H9 (cell line): ENCODE measurements at regions not wholly inside any gene's neighbourhood (a gene's known extent, or its start where the extent isn't known, plus 50 kb on each side); places are given as distances from the start of the nearest gene placed in this dataset.

Source experiments
- DNase-seq: peaks from one replicate; pipeline ENCODE4 v3.0.0-alpha.2; 2017
- H2AFZ ChIP-seq: one replicate; pipeline ENCODE4 v1.6.1; 2013; ENCODE audit warnings: mild to moderate bottlenecking, low read length, control low read depth, moderate library complexity
- H2AK5ac ChIP-seq: 2 replicates; pipeline ENCODE4 v1.6.1; 2013; ENCODE audit warnings: low read length, control low read depth, mixed read lengths; ENCODE audit not compliant: insufficient read length
- H2BK120ac ChIP-seq: one replicate; pipeline ENCODE4 v1.6.1; 2013; ENCODE audit warnings: low read depth, mild to moderate bottlenecking, low read length, control low read depth, inconsistent platforms; ENCODE audit not compliant: poor library complexity, severe bottlenecking
- H2BK12ac ChIP-seq: 2 replicates; pipeline ENCODE4 v1.6.1; 2013; ENCODE audit warnings: low read length, control low read depth, mixed read lengths, low read depth; ENCODE audit not compliant: insufficient read length
- H2BK15ac ChIP-seq: 2 replicates; pipeline ENCODE4 v1.6.1; 2013; ENCODE audit warnings: low read depth, low read length, control low read depth
- H2BK20ac ChIP-seq: one replicate; pipeline ENCODE4 v1.6.1; 2013; ENCODE audit warnings: low read depth, mild to moderate bottlenecking, low read length, control low read depth, inconsistent platforms; ENCODE audit not compliant: poor library complexity, severe bottlenecking
- H2BK5ac ChIP-seq: 2 replicates; pipeline ENCODE4 v1.6.1; 2013; ENCODE audit warnings: low read length, control low read depth, mixed read lengths; ENCODE audit not compliant: insufficient read length
- H3K14ac ChIP-seq: 2 replicates; pipeline ENCODE4 v1.6.1; 2013; ENCODE audit warnings: low read length, control low read depth; ENCODE audit not compliant: insufficient read depth
- H3K18ac ChIP-seq: 2 replicates; pipeline ENCODE4 v1.6.1; 2013; ENCODE audit warnings: low read depth, mild to moderate bottlenecking, mixed read lengths, low read length, control low read depth; ENCODE audit not compliant: insufficient read length
- H3K23ac ChIP-seq: 2 replicates; pipeline ENCODE4 v1.6.1; 2013; ENCODE audit warnings: low read length, control low read depth, mixed read lengths, low read depth; ENCODE audit not compliant: insufficient read length
- H3K23me2 ChIP-seq: 2 replicates; pipeline ENCODE4 v1.6.1; 2013; ENCODE audit warnings: low read depth, mild to moderate bottlenecking, mixed read lengths, low read length, control low read depth; ENCODE audit not compliant: insufficient read length, poor library complexity, severe bottlenecking
- H3K27ac ChIP-seq: 2 replicates; pipeline ENCODE4 v1.5.1; 2013; ENCODE audit warnings: low read length, control low read depth, mixed read lengths, low read depth; ENCODE audit not compliant: insufficient read length
- H3K27me3 ChIP-seq: 2 replicates; pipeline ENCODE4 v1.6.1; 2013; ENCODE audit warnings: low read length, control low read depth, inconsistent platforms; ENCODE audit not compliant: insufficient read depth
- H3K4ac ChIP-seq: 2 replicates; pipeline ENCODE4 v1.6.1; 2013; ENCODE audit warnings: low read depth, mild to moderate bottlenecking, control low read depth, inconsistent platforms, low read length, moderate library complexity
- H3K4me1 ChIP-seq: 2 replicates; pipeline ENCODE4 v1.6.1; 2013; ENCODE audit warnings: low read length, control low read depth, inconsistent platforms; ENCODE audit not compliant: insufficient read depth
- H3K4me2 ChIP-seq: 2 replicates; pipeline ENCODE4 v1.6.1; 2013; ENCODE audit warnings: low read length, control low read depth, mixed read lengths; ENCODE audit not compliant: insufficient read length, insufficient read depth
- H3K56ac ChIP-seq: 2 replicates; pipeline ENCODE4 v1.6.1; 2013; ENCODE audit warnings: low read depth, mild to moderate bottlenecking, mixed read lengths, low read length, control low read depth; ENCODE audit not compliant: insufficient read length
- H3K79me1 ChIP-seq: 2 replicates; pipeline ENCODE4 v1.6.1; 2013; ENCODE audit warnings: low read depth, mild to moderate bottlenecking, moderate library complexity, low read length, control low read depth, inconsistent platforms; ENCODE audit not compliant: insufficient read depth, poor library complexity, severe bottlenecking
- H3K79me2 ChIP-seq: 2 replicates; pipeline ENCODE4 v1.6.1; 2013; ENCODE audit warnings: low read length, control low read depth, inconsistent platforms; ENCODE audit not compliant: insufficient read depth
- H3K9ac ChIP-seq: 2 replicates; pipeline ENCODE4 v1.6.1; 2013; ENCODE audit warnings: low read length, control low read depth, mixed read lengths; ENCODE audit not compliant: insufficient read length; ENCODE audit errors: extremely low read depth
- H3K9me3 ChIP-seq: one replicate; pipeline ENCODE4 v1.6.1; 2013; ENCODE audit warnings: low read depth, low read length, inconsistent platforms; ENCODE audit not compliant: control insufficient read depth
- H3T11ph ChIP-seq: one replicate; pipeline ENCODE4 v1.6.1; 2013; ENCODE audit warnings: mild to moderate bottlenecking, low read length, control low read depth, inconsistent platforms
- H4K20me1 ChIP-seq: one replicate; pipeline ENCODE4 v1.6.1; 2013; ENCODE audit not compliant: control insufficient read depth, insufficient read length, insufficient read depth
- H4K5ac ChIP-seq: 2 replicates; pipeline ENCODE4 v1.6.1; 2013; ENCODE audit warnings: low read depth, mild to moderate bottlenecking, mixed read lengths, low read length, control low read depth; ENCODE audit not compliant: insufficient read length
- H4K8ac ChIP-seq: replicated peaks from 2 replicates; pipeline ENCODE4 v1.6.1; 2013; ENCODE audit warnings: low read length, control low read depth, mixed read lengths, low read depth; ENCODE audit not compliant: insufficient read length
- H4K91ac ChIP-seq: 2 replicates; pipeline ENCODE4 v1.6.1; 2013; ENCODE audit warnings: low read depth, mild to moderate bottlenecking, moderate library complexity, mixed read lengths, low read length, control low read depth; ENCODE audit not compliant: insufficient read length
- H3K27ac Mint-ChIP-seq, 3 experiments: 2 replicates in 2 of 3; 3 replicates in 1 of 3; pipeline ENCODE4 v1.8.0; 2020 to 2021; ENCODE audit warnings: mixed read lengths in 3 of 3, mild to moderate bottlenecking in 1 of 3, moderate library complexity in 1 of 3
- H3K27me3 Mint-ChIP-seq: 2 replicates; pipeline ENCODE4 v1.8.0; 2021; ENCODE audit warnings: low read depth, mild to moderate bottlenecking, moderate library complexity, mixed read lengths
- H3K36me3 Mint-ChIP-seq, 3 experiments: 2 replicates in 2 of 3; 3 replicates in 1 of 3; pipeline ENCODE4 v1.8.0; 2020 to 2021; ENCODE audit warnings: low read depth in 3 of 3, mixed read lengths in 3 of 3; ENCODE audit not compliant: insufficient read depth in 1 of 3
- H3K4me1 Mint-ChIP-seq, 2 experiments: 2 replicates each; pipeline ENCODE4 v1.8.0; 2020; ENCODE audit warnings: mixed read lengths in 2 of 2
- H3K4me3 Mint-ChIP-seq, 2 experiments: 2 replicates in 1 of 2; 3 replicates in 1 of 2; pipeline ENCODE4 v1.8.0; 2020 to 2021; ENCODE audit warnings: mild to moderate bottlenecking in 2 of 2, mixed read lengths in 2 of 2, moderate library complexity in 1 of 2
- H3K9me3 Mint-ChIP-seq, 2 experiments: 2 replicates in 1 of 2; 3 replicates in 1 of 2; pipeline ENCODE4 v1.8.0; 2020; ENCODE audit warnings: mild to moderate bottlenecking in 2 of 2, mixed read lengths in 2 of 2, moderate library complexity in 1 of 2
- WGBS: extraction: QIAGEN DNeasy Blood & Tissue Kit; methylation state at CpG from one replicate; pipeline ENCODE4 v1.1.7; 2013; ENCODE audit warnings: missing lambda C conversion rate, low lambda C conversion rate, mixed read lengths; ENCODE audit not compliant: insufficient read length; ENCODE audit errors: extremely low coverage; 5-methylcytosine and 5-hydroxymethylcytosine counted together
- TF ChIP-seq, protein P1 (sequence below): fragments of 200-600 bp; sonication (generic); conservative IDR thresholded peaks from 3 replicates; pipeline ENCODE4 v1.8.0; 2021; ENCODE audit warnings: antibody characterized with exemption, mild to moderate bottlenecking

DNA sequence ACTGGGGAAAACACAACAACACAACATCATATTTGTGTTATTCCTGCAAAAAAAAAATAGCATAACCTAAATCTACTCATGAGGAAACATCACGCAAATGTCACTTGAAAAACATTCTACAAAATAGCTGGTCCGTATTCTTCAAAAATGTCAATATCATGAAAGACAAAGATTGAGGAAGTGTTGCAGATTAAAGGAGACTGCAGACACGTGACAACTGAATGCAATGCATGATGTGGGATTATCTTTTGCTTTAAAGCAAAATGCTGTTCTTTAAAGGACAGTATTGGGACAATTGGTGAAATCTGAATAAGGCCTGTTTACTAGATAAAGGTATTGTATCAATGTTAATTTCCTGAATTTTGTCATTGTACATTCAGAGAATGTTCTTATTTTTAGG is 157.7 kb downstream of the SMIM20 start:
- no peak overlapping the region for H2AFZ ChIP-seq
- no peaks in the 10 kb centered on the region for H3K79me1 ChIP-seq
- no peak overlapping the region for H3K56ac ChIP-seq
- H3K23me2 ChIP-seq = no peaks in the 10 kb centered on the region
- H3K4me1 ChIP-seq = no peaks in the 10 kb centered on the region
- no peak overlapping the region for H3K23ac ChIP-seq
- peaks cover 4 to 8% of the 10 kb centered on the region in 2 experiments; a peak in 4 of 5 replicates for H3K9me3 Mint-ChIP-seq
- no peak overlapping the region for H3K9ac ChIP-seq
- no peak overlapping the region for H4K5ac ChIP-seq
- no peak overlapping the region for H2BK15ac ChIP-seq
- H3K79me2 ChIP-seq = no peaks in the 10 kb centered on the region
- H3K4ac ChIP-seq = no peak overlapping the region
- no peak overlapping the region for H2BK5ac ChIP-seq
- no peaks in the 10 kb centered on the region for H4K20me1 ChIP-seq
- peaks cover 0 to 3% (median 3%) of the 10 kb centered on the region in 3 experiments; a peak in 2 of 7 replicates for H3K36me3 Mint-ChIP-seq
- H3K4me1 Mint-ChIP-seq = peaks cover 14 to 25% of the 10 kb centered on the region in 2 experiments
- no peak overlapping the region for H2BK12ac ChIP-seq
- H2AK5ac ChIP-seq = no peak overlapping the region
- H3K18ac ChIP-seq = no peak overlapping the region
- no peak overlapping the region for H3K4me3 Mint-ChIP-seq
- no peaks in the 10 kb centered on the region for H3K9me3 ChIP-seq
- WGBS = no CpG with 5 or more reads among the region's 3 CpGs
- H3K27me3 Mint-ChIP-seq = no peaks in the 10 kb centered on the region; the same call in 1 of the 2 replicates
- H3K27me3 ChIP-seq = no peaks in the 10 kb centered on the region
- no peak overlapping the region for H4K8ac ChIP-seq
- H3T11ph ChIP-seq = no peak overlapping the region
- TF ChIP-seq, protein P1, sequence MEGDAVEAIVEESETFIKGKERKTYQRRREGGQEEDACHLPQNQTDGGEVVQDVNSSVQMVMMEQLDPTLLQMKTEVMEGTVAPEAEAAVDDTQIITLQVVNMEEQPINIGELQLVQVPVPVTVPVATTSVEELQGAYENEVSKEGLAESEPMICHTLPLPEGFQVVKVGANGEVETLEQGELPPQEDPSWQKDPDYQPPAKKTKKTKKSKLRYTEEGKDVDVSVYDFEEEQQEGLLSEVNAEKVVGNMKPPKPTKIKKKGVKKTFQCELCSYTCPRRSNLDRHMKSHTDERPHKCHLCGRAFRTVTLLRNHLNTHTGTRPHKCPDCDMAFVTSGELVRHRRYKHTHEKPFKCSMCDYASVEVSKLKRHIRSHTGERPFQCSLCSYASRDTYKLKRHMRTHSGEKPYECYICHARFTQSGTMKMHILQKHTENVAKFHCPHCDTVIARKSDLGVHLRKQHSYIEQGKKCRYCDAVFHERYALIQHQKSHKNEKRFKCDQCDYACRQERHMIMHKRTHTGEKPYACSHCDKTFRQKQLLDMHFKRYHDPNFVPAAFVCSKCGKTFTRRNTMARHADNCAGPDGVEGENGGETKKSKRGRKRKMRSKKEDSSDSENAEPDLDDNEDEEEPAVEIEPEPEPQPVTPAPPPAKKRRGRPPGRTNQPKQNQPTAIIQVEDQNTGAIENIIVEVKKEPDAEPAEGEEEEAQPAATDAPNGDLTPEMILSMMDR = no peak
- no peak overlapping the region for H3K27ac ChIP-seq
- no peak overlapping the region for H4K91ac ChIP-seq
- DNase-seq = no peak
- H2BK120ac ChIP-seq = no peak overlapping the region
- no peak overlapping the region for H3K27ac Mint-ChIP-seq
- no peak overlapping the region for H3K4me2 ChIP-seq
- no peak overlapping the region for H3K14ac ChIP-seq
- no peak overlapping the region for H2BK20ac ChIP-seq
